ENCODE measurements at regions not wholly inside any gene's neighbourhood (a gene's known extent, or its start where the extent isn't known, plus 50 kb on each side); places are given as distances from the start of the nearest gene placed in this dataset.

DNA sequence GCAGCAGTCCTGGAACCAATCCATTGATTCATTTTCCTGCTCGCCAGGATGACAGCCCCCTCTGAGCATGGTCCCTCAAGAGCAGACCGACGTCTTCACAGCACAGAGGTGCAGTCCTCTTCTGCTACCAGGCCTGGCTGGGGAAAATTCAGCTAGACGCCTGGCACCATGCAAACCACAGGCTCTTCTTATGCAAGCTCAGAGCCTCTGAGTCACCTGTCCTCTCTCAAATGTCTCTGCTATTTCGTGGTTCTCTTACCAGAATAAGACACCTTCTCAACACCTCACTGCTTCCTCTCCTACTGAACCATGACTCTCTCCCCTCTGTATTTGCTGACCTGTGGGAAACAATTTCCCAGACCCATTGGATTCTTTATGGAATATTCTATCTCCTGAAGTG is 79.8 kb upstream of the CYRIA start:
- Histone ChIP-seq H3K27me3 (replicated peaks in 1 of 4; ENCODE audit: control extremely low read depth in 1 of 4, control insufficient read depth in 3 of 4, insufficient read depth in 4 of 4, low read length in 3 of 4) (peaks cover 0 to 4% (median 0%) of the 10 kb centered on the region in 4 experiments), H4K20me1 (ENCODE audit: control insufficient read depth, insufficient read depth, low read length, poor library complexity, severe bottlenecking) (no peaks in the 10 kb centered on the region), H2AFZ (ENCODE audit: insufficient read depth, low read depth, low read length, poor library complexity, severe bottlenecking) (no peak overlapping the region), H3K4me3 (ENCODE audit: control extremely low read depth in 1 of 5, extremely low read depth in 1 of 5, insufficient read depth in 1 of 5, low read depth in 2 of 5, low read length in 4 of 5) (no peak overlapping the region), H3K79me2 (ENCODE audit: control insufficient read depth, insufficient read depth, low read length) (no peaks in the 10 kb centered on the region), H3K9ac (ENCODE audit: low read length) (no peak overlapping the region), H3K27ac (ENCODE audit: low read length in 2 of 2) (no peak overlapping the region), H3K4me2 (replicated peaks; ENCODE audit: low read depth, low read length, poor library complexity, severe bottlenecking) (no peak overlapping the region), H3K36me3 (replicated peaks in 1 of 2; ENCODE audit: control extremely low read depth in 1 of 2, control insufficient read depth in 1 of 2, extremely low read depth in 1 of 2, insufficient read depth in 2 of 2, low read length in 1 of 2) (no peaks in the 10 kb centered on the region), H3K9me3 (ENCODE audit: control extremely low read depth in 1 of 3, control insufficient read depth in 2 of 3, insufficient read depth in 1 of 3, low read length in 2 of 3) (no peaks in the 10 kb centered on the region), H3K4me1 (ENCODE audit: control insufficient read depth in 2 of 2, insufficient read depth in 2 of 2, low read length in 2 of 2) (peaks cover 11 to 15% of the 10 kb centered on the region in 2 donors)
- H3K9me3 Mint-ChIP-seq (ENCODE audit: insufficient read depth): no peaks in the 10 kb centered on the region
- ChIA-PET POLR2A (no interaction called here), CTCF (interaction anchor here (2.7 kb wide), 1 partner anchor 12 kb away, joined by 8 read pairs; no protein-coding TSS in a partner anchor)
- H3K27me3 Mint-ChIP-seq: no peaks in the 10 kb centered on the region
- intact Hi-C loops (cut with micrococcal nuclease): no loop called here
- ATAC-seq (ENCODE audit: low read depth) (no peak), DNase-seq (no peak)
- no peak overlapping the region for H3K4me3 Mint-ChIP-seq
- 77% methylated on average over 5 of the region's 5 CpGs for WGBS (ENCODE audit: insufficient coverage)
- peaks cover 28% of the 10 kb centered on the region for H3K4me1 Mint-ChIP-seq
- TF ChIP-seq EZH2 (IDR thresholded peaks at IDR 0.05; ENCODE audit: borderline replicate concordance, insufficient read depth, low read depth, low read length, poor library complexity, severe bottlenecking): no peak
- no peak for TF ChIP-seq CTCF (IDR thresholded peaks at IDR 0.05)
- H3K27ac Mint-ChIP-seq: no peak overlapping the region

- Histone ChIP-seq H3K4me3 (ENCODE audit: control extremely low read depth in 1 of 5, extremely low read depth in 1 of 5, insufficient read depth in 1 of 5, low read depth in 2 of 5, low read length in 4 of 5) (no peak overlapping the region), H3K9me3 (ENCODE audit: control extremely low read depth in 1 of 3, control insufficient read depth in 2 of 3, insufficient read depth in 1 of 3, low read length in 2 of 3) (no peaks in the 10 kb centered on the region), H3K4me2 (replicated peaks; ENCODE audit: low read depth, low read length, poor library complexity, severe bottlenecking) (no peak overlapping the region), H3K4me1 (ENCODE audit: control insufficient read depth in 2 of 2, insufficient read depth in 2 of 2, low read length in 2 of 2) (peaks cover 11 to 15% of the 10 kb centered on the region in 2 donors), H4K20me1 (ENCODE audit: control insufficient read depth, insufficient read depth, low read length, poor library complexity, severe bottlenecking) (no peaks in the 10 kb centered on the region), H2AFZ (ENCODE audit: insufficient read depth, low read depth, low read length, poor library complexity, severe bottlenecking) (no peak overlapping the region), H3K36me3 (replicated peaks in 1 of 2; ENCODE audit: control extremely low read depth in 1 of 2, control insufficient read depth in 1 of 2, extremely low read depth in 1 of 2, insufficient read depth in 2 of 2, low read length in 1 of 2) (no peaks in the 10 kb centered on the region), H3K27ac (ENCODE audit: low read length in 2 of 2) (no peak overlapping the region), H3K27me3 (replicated peaks in 1 of 4; ENCODE audit: control extremely low read depth in 1 of 4, control insufficient read depth in 3 of 4, insufficient read depth in 4 of 4, low read length in 3 of 4) (peaks cover 0 to 4% (median 0%) of the 10 kb centered on the region in 4 experiments), H3K79me2 (ENCODE audit: control insufficient read depth, insufficient read depth, low read length) (no peaks in the 10 kb centered on the region), H3K9ac (ENCODE audit: low read length) (no peak overlapping the region)
- DNase-seq (no peak), ATAC-seq (ENCODE audit: low read depth) (no peak)
- peaks cover 26% of the 10 kb centered on the region for H3K4me1 Mint-ChIP-seq
- POLR2A ChIA-PET: no interaction called here
- H3K4me3 Mint-ChIP-seq: no peak overlapping the region
- H3K27me3 Mint-ChIP-seq: no peaks in the 10 kb centered on the region
- no peak for TF ChIP-seq CTCF (IDR thresholded peaks at IDR 0.05)
- no peak for TF ChIP-seq EZH2 (IDR thresholded peaks at IDR 0.05; ENCODE audit: borderline replicate concordance, insufficient read depth, low read depth, low read length, poor library complexity, severe bottlenecking)
- CTCF ChIA-PET: interaction anchor here (1.5 to 2.7 kb wide), 2 partner anchors 13 to 136 kb away, joined by 3 to 8 read pairs; no protein-coding TSS in a partner anchor
- H3K9me3 Mint-ChIP-seq (ENCODE audit: insufficient read depth): no peaks in the 10 kb centered on the region
- intact Hi-C loops (cut with micrococcal nuclease): no loop called here
- H3K27ac Mint-ChIP-seq: no peak overlapping the region
Measured at GRCh38 chr2:16744521-16744920, 78.9 kb upstream of the CYRIA start.
